Hepatocyte (in vitro differentiated cells): ENCODE measurements at regions not wholly inside any gene's neighbourhood (a gene's known extent, or its start where the extent isn't known, plus 50 kb on each side); places are given as distances from the start of the nearest gene placed in this dataset.

ENCODE experiments used
- DNase-seq: peaks from one replicate; pipeline ENCODE4 v3.0.0-alpha.2; 2016; ENCODE audit warnings: low spot score
- H2AFZ ChIP-seq: fragments of 200-600 bp; sonication (generic); 2 replicates; pipeline ENCODE4 v1.6.0; 2016; ENCODE audit warnings: antibody characterized with exemption, mild to moderate bottlenecking
- H3K27ac ChIP-seq: fragments of 200-600 bp; sonication (generic); 2 replicates; pipeline ENCODE4 v1.5.1; 2016; ENCODE audit warnings: mild to moderate bottlenecking
- H3K27me3 ChIP-seq: fragments of 200-600 bp; sonication (generic); 2 replicates; pipeline ENCODE4 v1.6.1; 2016
- H3K36me3 ChIP-seq: fragments of 200-600 bp; sonication (generic); replicated peaks from 2 replicates; pipeline ENCODE4 v1.5.1; 2016; ENCODE audit warnings: low read depth; ENCODE audit not compliant: insufficient read depth
- H3K4me1 ChIP-seq: fragments of 200-600 bp; sonication (generic); 2 replicates; pipeline ENCODE4 v1.5.1; 2016; ENCODE audit warnings: mild to moderate bottlenecking, moderate library complexity; ENCODE audit not compliant: insufficient read depth
- H3K4me2 ChIP-seq: fragments of 200-600 bp; sonication (generic); 2 replicates; pipeline ENCODE4 v1.6.0; 2016
- H3K4me3 ChIP-seq: fragments of 200-600 bp; sonication (generic); 2 replicates; pipeline ENCODE4 v1.5.1; 2016; ENCODE audit warnings: mild to moderate bottlenecking
- H3K79me2 ChIP-seq: fragments of 200-600 bp; sonication (generic); 2 replicates; pipeline ENCODE4 v1.6.0; 2017; ENCODE audit warnings: mild to moderate bottlenecking
- H3K9me2 ChIP-seq: fragments of 200-600 bp; sonication (generic); replicated peaks from 2 replicates; pipeline ENCODE4 v1.6.0; 2017; ENCODE audit warnings: mild to moderate bottlenecking; ENCODE audit not compliant: insufficient read depth
- H3K9me3 ChIP-seq: fragments of 200-600 bp; sonication (generic); 2 replicates; pipeline ENCODE4 v1.5.1; 2016; ENCODE audit warnings: low read depth, mild to moderate bottlenecking
- H4K20me1 ChIP-seq: fragments of 200-600 bp; sonication (generic); 2 replicates; pipeline ENCODE4 v1.6.0; 2016; ENCODE audit warnings: mild to moderate bottlenecking; ENCODE audit not compliant: insufficient read depth, poor library complexity, severe bottlenecking
- CTCF ChIP-seq: fragments of 200-600 bp; sonication (generic); IDR thresholded peaks from 2 replicates; pipeline ENCODE4 v1.5.1; 2016; ENCODE audit warnings: antibody characterized with exemption, mild to moderate bottlenecking; ENCODE audit not compliant: poor library complexity
- EZH2 ChIP-seq: fragments of 200-600 bp; sonication (generic); IDR thresholded peaks from 2 replicates; pipeline ENCODE4 v1.6.1; 2016; ENCODE audit warnings: antibody characterized with exemption, mild to moderate bottlenecking, borderline replicate concordance
- EZH2phosphoT487 ChIP-seq: fragments of 200-600 bp; sonication (generic); IDR thresholded peaks from one replicate; pipeline ENCODE4 v1.6.1; 2018; ENCODE audit warnings: antibody characterized with exemption, mild to moderate bottlenecking, low read depth, moderate library complexity; ENCODE audit not compliant: unreplicated experiment, severe bottlenecking
- WGBS: methylation state at CpG from one replicate; pipeline ENCODE4 v1.1.6; 2016; ENCODE audit warnings: low lambda C conversion rate; ENCODE audit errors: missing lambda C conversion rate; 5-methylcytosine and 5-hydroxymethylcytosine counted together

GRCh38 chr1:166699613-166700012 lies 139.7 kb upstream of the POGK start:
- TF ChIP-seq CTCF (no peak), EZH2phosphoT487 (no peak), EZH2 (no peak)
- Histone ChIP-seq H3K4me2 (no peak overlapping the region), H3K36me3 (no peaks in the 10 kb centered on the region), H3K79me2 (no peaks in the 10 kb centered on the region), H3K27ac (no peak overlapping the region), H3K9me2 (no peaks in the 10 kb centered on the region), H3K4me3 (no peak overlapping the region), H3K4me1 (no peaks in the 10 kb centered on the region), H2AFZ (no peak overlapping the region), H3K27me3 (no peaks in the 10 kb centered on the region), H4K20me1 (no peaks in the 10 kb centered on the region), H3K9me3 (no peaks in the 10 kb centered on the region)
- 81% methylated on average over 5 of the region's 5 CpGs for WGBS
- DNase-seq = no peak

GRCh38 chr1:166700696-166701095 lies 138.6 kb upstream of the POGK start:
- no peak overlapping the region for H3K27ac ChIP-seq
- H3K9me3 ChIP-seq = no peaks in the 10 kb centered on the region
- H3K79me2 ChIP-seq = no peaks in the 10 kb centered on the region
- WGBS = 63% methylated on average over 4 of the region's 4 CpGs
- H3K27me3 ChIP-seq = no peaks in the 10 kb centered on the region
- no peak overlapping the region for H2AFZ ChIP-seq
- no peaks in the 10 kb centered on the region for H3K9me2 ChIP-seq
- no peaks in the 10 kb centered on the region for H3K36me3 ChIP-seq
- H3K4me1 ChIP-seq = no peaks in the 10 kb centered on the region
- no peaks in the 10 kb centered on the region for H4K20me1 ChIP-seq
- H3K4me2 ChIP-seq = no peak overlapping the region
- TF ChIP-seq EZH2phosphoT487 = no peak
- no peak for TF ChIP-seq EZH2
- TF ChIP-seq CTCF = no peak
- no peak overlapping the region for H3K4me3 ChIP-seq
- no peak for DNase-seq

DNA sequence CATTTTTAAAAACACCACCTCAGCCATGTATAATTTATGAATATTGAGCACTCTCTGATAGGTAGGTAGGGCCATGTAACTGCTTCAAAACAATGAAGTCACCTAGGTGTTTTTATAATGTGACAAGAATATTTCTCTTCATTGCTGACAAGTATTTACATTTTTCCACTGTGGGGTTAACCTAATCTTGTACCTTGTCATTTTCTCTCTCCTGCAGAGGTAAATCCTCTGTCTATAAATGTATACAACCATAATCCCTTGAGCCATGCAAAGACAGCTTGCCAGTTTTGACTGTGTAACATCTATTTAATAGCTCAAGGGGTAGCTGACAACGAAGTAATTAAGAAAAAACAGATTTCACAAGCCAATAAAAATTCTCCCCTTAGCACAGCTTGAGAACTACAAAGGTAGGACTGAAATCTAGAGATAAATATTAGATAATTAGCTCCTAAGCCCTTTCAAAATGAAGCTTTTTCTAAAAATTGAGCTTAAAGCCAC lies 137.6 kb upstream of the POGK start:
- H3K4me3 ChIP-seq = no peak overlapping the region
- H3K4me2 ChIP-seq = no peak overlapping the region
- no peaks in the 10 kb centered on the region for H3K27me3 ChIP-seq
- TF ChIP-seq EZH2phosphoT487 (no peak), CTCF (no peak), EZH2 (no peak)
- no peaks in the 10 kb centered on the region for H3K9me2 ChIP-seq
- no peaks in the 10 kb centered on the region for H3K9me3 ChIP-seq
- no peaks in the 10 kb centered on the region for H3K79me2 ChIP-seq
- no peaks in the 10 kb centered on the region for H3K4me1 ChIP-seq
- no peak overlapping the region for H3K27ac ChIP-seq
- no peak for DNase-seq
- no peak overlapping the region for H2AFZ ChIP-seq
- WGBS = 26% methylated on average over 1 of the region's 1 CpG
- no peaks in the 10 kb centered on the region for H3K36me3 ChIP-seq
- no peaks in the 10 kb centered on the region for H4K20me1 ChIP-seq

DNA sequence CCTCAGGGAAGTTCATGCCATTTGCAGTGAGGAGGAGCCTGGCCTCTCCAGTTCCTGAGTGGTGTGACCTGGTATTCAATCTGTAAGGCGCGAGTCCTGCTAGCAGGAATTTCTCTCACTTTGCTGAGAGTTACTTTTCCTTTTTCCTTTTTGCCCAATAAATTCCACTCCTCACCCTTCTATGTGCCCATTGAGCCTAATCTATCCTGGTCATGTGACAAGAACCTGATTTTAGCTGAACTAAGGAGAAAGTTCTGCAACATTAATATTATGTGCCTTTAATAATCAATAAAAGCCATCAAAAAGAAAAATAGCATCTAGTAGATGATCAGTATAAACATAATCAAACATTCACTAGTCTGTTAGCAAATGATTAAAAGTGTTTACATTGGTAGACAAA lies 136.1 kb upstream of the POGK start:
- no peaks in the 10 kb centered on the region for H3K4me1 ChIP-seq
- WGBS = 93% methylated on average over 2 of the region's 2 CpGs
- H3K9me3 ChIP-seq = no peaks in the 10 kb centered on the region
- no peaks in the 10 kb centered on the region for H3K79me2 ChIP-seq
- no peaks in the 10 kb centered on the region for H3K36me3 ChIP-seq
- H2AFZ ChIP-seq = no peak overlapping the region
- H3K4me3 ChIP-seq = no peak overlapping the region
- H3K27me3 ChIP-seq = no peaks in the 10 kb centered on the region
- no peak for DNase-seq
- TF ChIP-seq EZH2phosphoT487 (no peak), EZH2 (no peak), CTCF (no peak)
- no peaks in the 10 kb centered on the region for H3K9me2 ChIP-seq
- no peak overlapping the region for H3K4me2 ChIP-seq
- no peak overlapping the region for H3K27ac ChIP-seq
- no peaks in the 10 kb centered on the region for H4K20me1 ChIP-seq
